Suprapubic skin (tissue), 4 donors: ENCODE measurements at regions not wholly inside any gene's neighbourhood (a gene's known extent, or its start where the extent isn't known, plus 50 kb on each side); places are given as distances from the start of the nearest gene placed in this dataset.

ENCODE experiments used
- DNase-seq, 2 donors: peaks; one replicate each; pipeline ENCODE4 v3.0.0-alpha.2; 2019; ENCODE audit warnings: low spot score in 2 of 2
- H3K27ac ChIP-seq: fragments of 200-600 bp; sonication (generic); one replicate; pipeline ENCODE4 v1.5.1; 2019
- H3K27me3 ChIP-seq: fragments of 200-600 bp; sonication (generic); one replicate; pipeline ENCODE4 v1.5.1; 2019
- H3K36me3 ChIP-seq: fragments of 200-600 bp; sonication (generic); one replicate; pipeline ENCODE4 v1.5.1; 2019
- H3K4me1 ChIP-seq: fragments of 200-600 bp; sonication (generic); one replicate; pipeline ENCODE4 v1.5.1; 2019
- H3K4me3 ChIP-seq: fragments of 200-600 bp; sonication (generic); one replicate; pipeline ENCODE4 v1.5.1; 2019; ENCODE audit warnings: mild to moderate bottlenecking
- H3K9me3 ChIP-seq: fragments of 200-600 bp; sonication (generic); one replicate; pipeline ENCODE4 v1.5.1; 2019
- EP300 ChIP-seq: sonication (generic); formaldehyde crosslinking; IDR thresholded peaks from one replicate; pipeline ENCODE4 v1.6.1; 2017; ENCODE audit warnings: antibody characterized with exemption
- POLR2A ChIP-seq, 2 donors: fragments of 450-650 bp; IDR thresholded peaks; one replicate each; pipeline ENCODE4 v1.6.1; 2017; ENCODE audit warnings: antibody characterized with exemption in 2 of 2, mild to moderate bottlenecking in 2 of 2, moderate library complexity in 2 of 2
- POLR2AphosphoS5 ChIP-seq, 3 donors: sonication (generic); formaldehyde crosslinking; IDR thresholded peaks; one replicate each; pipeline ENCODE4 v1.6.1; 2017; ENCODE audit warnings: antibody characterized with exemption in 3 of 3
- WGBS: methylation state at CpG from one replicate; pipeline ENCODE4 v1.1.5; 2018; 5-methylcytosine and 5-hydroxymethylcytosine counted together
- TF ChIP-seq, protein P1 (sequence below), 2 donors: fragments of 200-600 bp in 1 of 2; fragments of 450-650 bp in 1 of 2; sonication (generic) in 1 of 2; IDR thresholded peaks; one replicate each; pipeline ENCODE4 v1.5.1; 2016 to 2019; ENCODE audit warnings: antibody characterized with exemption in 2 of 2, mild to moderate bottlenecking in 1 of 2, moderate library complexity in 1 of 2

DNA sequence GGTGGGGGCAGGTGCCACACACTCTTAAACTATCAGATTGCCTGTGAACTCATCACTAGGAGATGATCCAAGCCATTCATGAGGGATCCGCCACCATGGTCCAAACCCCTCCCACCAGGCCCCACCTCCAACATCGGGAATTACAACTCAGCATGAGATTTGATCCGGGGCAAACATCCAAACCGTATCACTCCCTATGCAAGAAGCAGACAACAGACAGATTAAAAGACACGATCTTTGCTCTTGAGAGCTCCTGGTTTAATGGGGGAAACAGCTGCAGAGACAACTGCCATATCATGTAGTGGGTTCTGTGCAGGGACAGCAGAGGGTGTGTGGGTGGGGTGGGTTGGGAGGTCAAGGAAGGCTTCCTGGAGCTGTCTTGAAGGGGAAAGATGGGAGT, 123.6 kb downstream of the EMX2 start:
- Histone ChIP-seq H3K27ac (no peak overlapping the region), H3K36me3 (no peaks in the 10 kb centered on the region), H3K9me3 (no peaks in the 10 kb centered on the region), H3K27me3 (no peaks in the 10 kb centered on the region), H3K4me3 (no peak overlapping the region), H3K4me1 (no peaks in the 10 kb centered on the region)
- no peak for DNase-seq
- 35% methylated on average over 5 of the region's 5 CpGs for WGBS
- TF ChIP-seq, protein P1, sequence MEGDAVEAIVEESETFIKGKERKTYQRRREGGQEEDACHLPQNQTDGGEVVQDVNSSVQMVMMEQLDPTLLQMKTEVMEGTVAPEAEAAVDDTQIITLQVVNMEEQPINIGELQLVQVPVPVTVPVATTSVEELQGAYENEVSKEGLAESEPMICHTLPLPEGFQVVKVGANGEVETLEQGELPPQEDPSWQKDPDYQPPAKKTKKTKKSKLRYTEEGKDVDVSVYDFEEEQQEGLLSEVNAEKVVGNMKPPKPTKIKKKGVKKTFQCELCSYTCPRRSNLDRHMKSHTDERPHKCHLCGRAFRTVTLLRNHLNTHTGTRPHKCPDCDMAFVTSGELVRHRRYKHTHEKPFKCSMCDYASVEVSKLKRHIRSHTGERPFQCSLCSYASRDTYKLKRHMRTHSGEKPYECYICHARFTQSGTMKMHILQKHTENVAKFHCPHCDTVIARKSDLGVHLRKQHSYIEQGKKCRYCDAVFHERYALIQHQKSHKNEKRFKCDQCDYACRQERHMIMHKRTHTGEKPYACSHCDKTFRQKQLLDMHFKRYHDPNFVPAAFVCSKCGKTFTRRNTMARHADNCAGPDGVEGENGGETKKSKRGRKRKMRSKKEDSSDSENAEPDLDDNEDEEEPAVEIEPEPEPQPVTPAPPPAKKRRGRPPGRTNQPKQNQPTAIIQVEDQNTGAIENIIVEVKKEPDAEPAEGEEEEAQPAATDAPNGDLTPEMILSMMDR (IDR thresholded peaks at IDR 0.05), result no peak
- TF ChIP-seq POLR2AphosphoS5 (IDR thresholded peaks at IDR 0.05), result no peak
- no peak for TF ChIP-seq EP300
- TF ChIP-seq POLR2A (IDR thresholded peaks at IDR 0.05), result no peak

DNA sequence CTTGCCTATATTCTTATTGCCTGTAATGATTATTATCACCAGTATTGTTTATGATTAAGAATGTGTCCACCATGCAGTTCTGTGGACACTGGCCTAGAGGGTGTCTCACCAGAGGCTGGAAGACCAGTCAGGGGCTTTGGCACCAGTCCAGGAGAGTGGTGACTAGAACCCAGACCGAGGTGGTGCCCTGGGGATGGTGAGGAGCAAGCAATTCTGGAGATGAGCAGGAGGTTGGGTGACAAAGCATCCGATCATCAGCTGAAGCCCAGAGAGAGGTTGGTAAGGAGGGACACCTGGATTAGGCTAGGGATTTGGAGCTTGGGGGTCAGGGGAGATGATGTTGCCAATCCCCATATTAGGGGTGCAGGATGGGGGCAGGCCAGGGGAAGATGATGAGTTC, 124.4 kb downstream of the EMX2 start:
- WGBS, result 71% methylated on average over 2 of the region's 2 CpGs
- H3K4me1 ChIP-seq, result no peaks in the 10 kb centered on the region
- H3K27me3 ChIP-seq, result no peaks in the 10 kb centered on the region
- no peaks in the 10 kb centered on the region for H3K9me3 ChIP-seq
- no peak for DNase-seq
- no peak overlapping the region for H3K27ac ChIP-seq
- H3K4me3 ChIP-seq, result no peak overlapping the region
- no peaks in the 10 kb centered on the region for H3K36me3 ChIP-seq
- TF ChIP-seq, protein P1 (IDR thresholded peaks at IDR 0.05), result no peak
- TF ChIP-seq POLR2A (IDR thresholded peaks at IDR 0.05), result no peak
- TF ChIP-seq POLR2AphosphoS5 (IDR thresholded peaks at IDR 0.05), result no peak
- TF ChIP-seq EP300, result no peak

DNA sequence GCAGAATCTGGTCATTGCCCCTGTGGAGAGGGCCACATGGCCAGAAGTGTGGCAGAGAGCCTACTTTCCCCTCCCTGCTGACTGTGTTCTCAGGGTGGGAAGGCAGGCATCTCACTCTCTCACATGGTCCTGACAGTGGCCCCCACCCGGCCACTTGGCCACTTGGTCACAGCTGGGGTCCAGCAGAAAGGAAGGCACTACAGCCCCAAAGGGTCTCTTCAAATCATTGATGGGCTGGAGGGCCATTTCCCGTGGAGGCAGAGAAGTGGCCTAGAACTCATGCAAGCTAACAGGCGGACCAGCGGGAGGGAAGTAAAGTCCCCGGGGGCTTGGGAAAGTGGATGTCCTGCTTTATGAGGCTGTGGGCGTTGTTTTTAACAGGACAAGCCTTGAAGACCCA, 125.3 kb downstream of the EMX2 start:
- WGBS, result 86% methylated on average over 6 of the region's 6 CpGs
- no peaks in the 10 kb centered on the region for H3K27me3 ChIP-seq
- H3K4me1 ChIP-seq, result no peaks in the 10 kb centered on the region
- no peaks in the 10 kb centered on the region for H3K9me3 ChIP-seq
- no peak for DNase-seq
- no peaks in the 10 kb centered on the region for H3K36me3 ChIP-seq
- H3K4me3 ChIP-seq, result no peak overlapping the region
- TF ChIP-seq POLR2A (IDR thresholded peaks at IDR 0.05) (no peak), POLR2AphosphoS5 (IDR thresholded peaks at IDR 0.05) (no peak), EP300 (no peak)
- TF ChIP-seq, protein P1 (IDR thresholded peaks at IDR 0.05), result no peak
- H3K27ac ChIP-seq, result no peak overlapping the region

DNA sequence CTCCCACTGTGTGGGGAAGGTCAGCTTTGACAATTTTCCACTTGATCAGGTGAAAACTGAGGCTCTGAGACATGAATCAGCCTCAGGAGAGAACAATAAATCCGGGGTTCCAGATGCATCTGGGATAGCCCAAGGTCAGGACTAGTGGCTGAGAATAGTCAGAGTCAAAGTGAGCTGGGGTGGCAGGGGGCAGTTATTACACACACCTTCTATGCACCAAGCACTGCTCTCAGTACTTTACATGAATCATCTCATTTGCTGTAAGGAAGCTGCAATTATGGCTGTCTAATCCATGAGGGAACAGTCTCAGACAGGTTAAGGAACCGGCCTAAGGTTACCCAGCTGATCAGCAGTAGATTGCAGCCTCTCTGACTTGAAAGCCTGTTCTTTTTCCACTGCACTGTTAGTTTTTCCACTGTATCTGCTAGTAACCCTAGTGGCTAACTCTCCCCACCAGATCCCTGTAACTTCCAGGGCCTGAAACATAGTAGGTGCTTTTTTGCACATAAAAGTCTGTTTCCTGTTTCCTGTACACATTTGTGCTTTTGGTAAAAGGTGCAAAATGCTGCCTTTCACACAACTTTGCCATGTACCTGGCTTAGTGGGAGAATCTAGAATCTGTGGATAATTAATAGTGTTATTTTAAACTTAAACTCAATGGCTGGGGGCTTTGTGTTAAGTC, 125.9 kb downstream of the EMX2 start:
- DNase-seq, result no peak
- H3K4me3 ChIP-seq, result no peak overlapping the region
- no peaks in the 10 kb centered on the region for H3K27me3 ChIP-seq
- H3K36me3 ChIP-seq, result no peaks in the 10 kb centered on the region
- H3K4me1 ChIP-seq, result no peaks in the 10 kb centered on the region
- TF ChIP-seq, protein P1 (IDR thresholded peaks at IDR 0.05), result no peak
- TF ChIP-seq POLR2AphosphoS5 (IDR thresholded peaks at IDR 0.05), result no peak
- no peak for TF ChIP-seq EP300
- TF ChIP-seq POLR2A (IDR thresholded peaks at IDR 0.05), result no peak
- H3K27ac ChIP-seq, result no peak overlapping the region
- WGBS, result 72% methylated on average over 2 of the region's 2 CpGs
- no peaks in the 10 kb centered on the region for H3K9me3 ChIP-seq

DNA sequence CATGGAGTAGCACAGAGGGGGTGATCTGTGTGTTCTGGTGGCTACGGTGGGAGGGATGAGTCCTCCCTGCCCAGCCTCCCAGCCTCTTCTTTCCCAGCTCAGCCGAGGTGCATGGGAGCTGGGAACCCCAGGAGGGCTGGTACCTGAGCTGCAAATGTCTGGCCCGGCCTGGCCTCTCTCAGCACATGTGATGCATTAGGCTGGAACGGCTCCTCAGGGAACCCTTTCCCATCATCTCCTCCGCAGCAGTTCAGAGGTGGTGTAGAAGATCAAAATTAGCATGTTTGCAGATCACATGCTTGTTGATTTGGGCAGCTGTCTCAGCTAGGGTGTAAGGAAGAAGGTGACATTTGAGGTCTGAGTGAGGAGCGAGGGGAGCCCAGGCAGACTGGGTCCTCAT, 126.6 kb downstream of the EMX2 start:
- DNase-seq, result no peak
- TF ChIP-seq EP300, result no peak
- TF ChIP-seq POLR2A (IDR thresholded peaks at IDR 0.05), result no peak
- WGBS, result 71% methylated on average over 5 of the region's 6 CpGs

More for the DNA sequence above, 126.6 kb downstream of the EMX2 start:
- Histone ChIP-seq H3K4me1 (no peaks in the 10 kb centered on the region), H3K27me3 (no peaks in the 10 kb centered on the region), H3K36me3 (no peaks in the 10 kb centered on the region), H3K27ac (no peak overlapping the region), H3K9me3 (no peaks in the 10 kb centered on the region), H3K4me3 (no peak overlapping the region)
